HL-60 (cell line): ENCODE measurements at regions not wholly inside any gene's neighbourhood (a gene's known extent, or its start where the extent isn't known, plus 50 kb on each side); places are given as distances from the start of the nearest gene placed in this dataset.

Experiments used
- DNase-seq, 2 experiments: peaks; one replicate each; pipeline ENCODE4 v3.0.0-alpha.2; 2010 to 2020; ENCODE audit warnings: low read depth in 1 of 2, low spot score in 1 of 2
- H3K27ac ChIP-seq: fragments of 250-450 bp; sonication (Bioruptor Pico); replicated peaks from 2 replicates; pipeline ENCODE4 v1.5.1; 2020; ENCODE audit warnings: mild to moderate bottlenecking, moderate library complexity
- H3K27me3 ChIP-seq: fragments of 250-450 bp; sonication (Bioruptor Pico); 2 replicates; pipeline ENCODE4 v1.5.1; 2021; ENCODE audit warnings: mild to moderate bottlenecking, moderate library complexity; ENCODE audit not compliant: insufficient read depth, poor library complexity, severe bottlenecking
- H3K4me3 ChIP-seq: replicated peaks from 2 replicates; pipeline ENCODE4 v1.5.1; 2011; ENCODE audit warnings: mild to moderate bottlenecking, control low read depth, low read length; ENCODE audit not compliant: insufficient read depth
- GABPA ChIP-seq: IDR thresholded peaks from 2 replicates; pipeline ENCODE4 v1.6.1; 2012; ENCODE audit warnings: low read depth
- POLR2AphosphoS5 ChIP-seq: IDR thresholded peaks from 2 replicates; pipeline ENCODE4 v1.6.1; 2012; ENCODE audit warnings: low read depth
- SPI1 ChIP-seq: IDR thresholded peaks from 2 replicates; pipeline ENCODE4 v1.6.1; 2012; ENCODE audit warnings: low read depth, mild to moderate bottlenecking, borderline replicate concordance
- TF ChIP-seq, protein P1 (sequence below): IDR thresholded peaks from 2 replicates; pipeline ENCODE4 v1.6.1; 2012; ENCODE audit warnings: low read depth; ENCODE audit not compliant: insufficient replicate concordance
- TF ChIP-seq, protein P2 (sequence below): IDR thresholded peaks from one replicate; pipeline ENCODE4 v1.5.1; 2011; ENCODE audit warnings: low read length, control low read depth, inconsistent platforms; ENCODE audit not compliant: insufficient read depth

DNA sequence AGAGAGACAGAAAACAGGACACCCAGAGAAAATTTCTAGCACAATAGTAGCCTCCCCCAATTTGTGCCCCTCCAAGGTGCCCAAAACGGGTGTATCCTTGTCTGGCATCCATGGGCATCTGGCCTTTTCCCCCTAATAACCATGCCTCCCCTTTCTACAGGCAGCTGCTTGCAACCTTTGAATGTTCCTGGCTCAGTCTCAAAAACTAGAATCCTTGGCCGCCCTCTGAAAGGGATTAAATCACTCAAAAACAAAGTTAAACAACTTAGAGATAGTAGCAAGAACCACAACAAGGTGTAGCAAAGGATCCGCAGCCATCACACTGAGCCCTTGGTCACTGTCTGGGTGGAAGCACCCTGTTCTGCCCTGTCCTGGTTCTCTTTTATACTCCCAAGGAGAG lies 105.6 kb downstream of the MN1 start:
- H3K4me3 ChIP-seq = no peak overlapping the region
- TF ChIP-seq SPI1 (no peak), GABPA (no peak), POLR2AphosphoS5 (no peak)
- TF ChIP-seq, protein P1, sequence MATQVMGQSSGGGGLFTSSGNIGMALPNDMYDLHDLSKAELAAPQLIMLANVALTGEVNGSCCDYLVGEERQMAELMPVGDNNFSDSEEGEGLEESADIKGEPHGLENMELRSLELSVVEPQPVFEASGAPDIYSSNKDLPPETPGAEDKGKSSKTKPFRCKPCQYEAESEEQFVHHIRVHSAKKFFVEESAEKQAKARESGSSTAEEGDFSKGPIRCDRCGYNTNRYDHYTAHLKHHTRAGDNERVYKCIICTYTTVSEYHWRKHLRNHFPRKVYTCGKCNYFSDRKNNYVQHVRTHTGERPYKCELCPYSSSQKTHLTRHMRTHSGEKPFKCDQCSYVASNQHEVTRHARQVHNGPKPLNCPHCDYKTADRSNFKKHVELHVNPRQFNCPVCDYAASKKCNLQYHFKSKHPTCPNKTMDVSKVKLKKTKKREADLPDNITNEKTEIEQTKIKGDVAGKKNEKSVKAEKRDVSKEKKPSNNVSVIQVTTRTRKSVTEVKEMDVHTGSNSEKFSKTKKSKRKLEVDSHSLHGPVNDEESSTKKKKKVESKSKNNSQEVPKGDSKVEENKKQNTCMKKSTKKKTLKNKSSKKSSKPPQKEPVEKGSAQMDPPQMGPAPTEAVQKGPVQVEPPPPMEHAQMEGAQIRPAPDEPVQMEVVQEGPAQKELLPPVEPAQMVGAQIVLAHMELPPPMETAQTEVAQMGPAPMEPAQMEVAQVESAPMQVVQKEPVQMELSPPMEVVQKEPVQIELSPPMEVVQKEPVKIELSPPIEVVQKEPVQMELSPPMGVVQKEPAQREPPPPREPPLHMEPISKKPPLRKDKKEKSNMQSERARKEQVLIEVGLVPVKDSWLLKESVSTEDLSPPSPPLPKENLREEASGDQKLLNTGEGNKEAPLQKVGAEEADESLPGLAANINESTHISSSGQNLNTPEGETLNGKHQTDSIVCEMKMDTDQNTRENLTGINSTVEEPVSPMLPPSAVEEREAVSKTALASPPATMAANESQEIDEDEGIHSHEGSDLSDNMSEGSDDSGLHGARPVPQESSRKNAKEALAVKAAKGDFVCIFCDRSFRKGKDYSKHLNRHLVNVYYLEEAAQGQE = no peak
- TF ChIP-seq, protein P2, sequence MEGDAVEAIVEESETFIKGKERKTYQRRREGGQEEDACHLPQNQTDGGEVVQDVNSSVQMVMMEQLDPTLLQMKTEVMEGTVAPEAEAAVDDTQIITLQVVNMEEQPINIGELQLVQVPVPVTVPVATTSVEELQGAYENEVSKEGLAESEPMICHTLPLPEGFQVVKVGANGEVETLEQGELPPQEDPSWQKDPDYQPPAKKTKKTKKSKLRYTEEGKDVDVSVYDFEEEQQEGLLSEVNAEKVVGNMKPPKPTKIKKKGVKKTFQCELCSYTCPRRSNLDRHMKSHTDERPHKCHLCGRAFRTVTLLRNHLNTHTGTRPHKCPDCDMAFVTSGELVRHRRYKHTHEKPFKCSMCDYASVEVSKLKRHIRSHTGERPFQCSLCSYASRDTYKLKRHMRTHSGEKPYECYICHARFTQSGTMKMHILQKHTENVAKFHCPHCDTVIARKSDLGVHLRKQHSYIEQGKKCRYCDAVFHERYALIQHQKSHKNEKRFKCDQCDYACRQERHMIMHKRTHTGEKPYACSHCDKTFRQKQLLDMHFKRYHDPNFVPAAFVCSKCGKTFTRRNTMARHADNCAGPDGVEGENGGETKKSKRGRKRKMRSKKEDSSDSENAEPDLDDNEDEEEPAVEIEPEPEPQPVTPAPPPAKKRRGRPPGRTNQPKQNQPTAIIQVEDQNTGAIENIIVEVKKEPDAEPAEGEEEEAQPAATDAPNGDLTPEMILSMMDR = no peak
- peaks cover 2% of the 10 kb centered on the region for H3K27me3 ChIP-seq
- no peak overlapping the region for H3K27ac ChIP-seq
- DNase-seq = no peak

DNA sequence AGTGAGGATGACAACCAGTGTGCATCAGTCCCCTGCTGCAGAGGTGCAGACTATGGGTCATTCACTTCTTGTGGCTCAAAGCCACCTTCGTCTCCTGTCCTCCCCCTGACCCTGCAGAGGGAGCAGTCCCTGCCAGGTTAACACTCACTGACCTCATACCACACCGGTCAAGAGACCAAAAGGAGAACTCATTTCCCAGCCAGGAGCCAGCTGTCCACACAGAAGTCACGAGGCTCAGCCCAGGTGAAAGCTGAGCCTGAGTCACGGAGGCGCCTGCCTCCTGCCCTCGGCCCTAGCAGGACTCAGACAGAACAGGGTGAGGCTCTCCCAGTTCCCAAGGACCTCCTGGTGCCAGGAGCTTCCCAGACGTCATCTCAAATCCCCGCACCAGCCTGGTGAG lies 103.7 kb downstream of the MN1 start:
- Histone ChIP-seq H3K27ac (no peak overlapping the region), H3K4me3 (no peak overlapping the region), H3K27me3 (no peaks in the 10 kb centered on the region)
- TF ChIP-seq, protein P2 = no peak
- TF ChIP-seq SPI1 (no peak), POLR2AphosphoS5 (no peak), GABPA (no peak)
- TF ChIP-seq, protein P1 = no peak
- DNase-seq = no peak
